ENCODE measurements at regions not wholly inside any gene's neighbourhood (a gene's known extent, or its start where the extent isn't known, plus 50 kb on each side); places are given as distances from the start of the nearest gene placed in this dataset.

GRCh38 chr14:34354556-34354955 is 107.5 kb downstream of the SPTSSA start:
- Histone ChIP-seq H2AFZ (ENCODE audit: low read depth, low read length) (no peak overlapping the region), H3K27me3 (ENCODE audit: insufficient read depth, low read depth, low read length) (no peaks in the 10 kb centered on the region), H3K9me2 (ENCODE audit: insufficient read depth, low read length) (no peaks in the 10 kb centered on the region), H3K9me3 (ENCODE audit: low read length) (no peaks in the 10 kb centered on the region), H3K36me3 (ENCODE audit: insufficient read depth, low read length) (no peaks in the 10 kb centered on the region), H3K27ac (ENCODE audit: low read length) (no peak overlapping the region), H4K20me1 (ENCODE audit: insufficient read depth) (no peaks in the 10 kb centered on the region), H3K4me2 (ENCODE audit: low read length) (no peak overlapping the region), H3K79me2 (replicated peaks; ENCODE audit: insufficient read depth, low read length) (no peaks in the 10 kb centered on the region), H3F3A (ENCODE audit: insufficient read depth, low read length, poor library complexity, severe bottlenecking) (no peaks in the 10 kb centered on the region), H3K4me3 (ENCODE audit: low read length) (no peak overlapping the region), H3K9ac (ENCODE audit: low read length) (no peak overlapping the region)
- TF ChIP-seq RAD21 (conservative IDR thresholded peaks at IDR 0.05) (no peak), CTCF (IDR thresholded peaks at IDR 0.05; ENCODE audit: poor library complexity, severe bottlenecking) (no peak), EZH2 (IDR thresholded peaks at IDR 0.05; ENCODE audit: borderline replicate concordance, insufficient read depth, low read length, poor library complexity, severe bottlenecking) (no peak), REST (IDR thresholded peaks at IDR 0.05; ENCODE audit: borderline replicate concordance) (no peak), SMC3 (conservative IDR thresholded peaks at IDR 0.05; ENCODE audit: poor library complexity) (no peak), POLR2AphosphoS5 (IDR thresholded peaks at IDR 0.05) (no peak), TAF1 (IDR thresholded peaks at IDR 0.05; ENCODE audit: low read depth) (no peak), EP300 (conservative IDR thresholded peaks at IDR 0.05; ENCODE audit: poor library complexity, severe bottlenecking) (no peak), MXI1 (conservative IDR thresholded peaks at IDR 0.05; ENCODE audit: poor library complexity, severe bottlenecking) (no peak)

GRCh38 chr14:34350903-34351302 is 111.1 kb downstream of the SPTSSA start:
- no peak overlapping the region for H3K9ac ChIP-seq (ENCODE audit: low read length)
- no peaks in the 10 kb centered on the region for H3K9me3 ChIP-seq (ENCODE audit: low read length)
- H2AFZ ChIP-seq (ENCODE audit: low read depth, low read length) = no peak overlapping the region
- H3K36me3 ChIP-seq (ENCODE audit: insufficient read depth, low read length) = no peaks in the 10 kb centered on the region
- no peaks in the 10 kb centered on the region for H3K9me2 ChIP-seq (ENCODE audit: insufficient read depth, low read length)
- TF ChIP-seq EP300 (conservative IDR thresholded peaks at IDR 0.05; ENCODE audit: poor library complexity, severe bottlenecking) = no peak
- no peak for TF ChIP-seq RAD21 (conservative IDR thresholded peaks at IDR 0.05)
- TF ChIP-seq REST (IDR thresholded peaks at IDR 0.05; ENCODE audit: borderline replicate concordance) = no peak
- TF ChIP-seq EZH2 (IDR thresholded peaks at IDR 0.05; ENCODE audit: borderline replicate concordance, insufficient read depth, low read length, poor library complexity, severe bottlenecking) = no peak
- TF ChIP-seq MXI1 (conservative IDR thresholded peaks at IDR 0.05; ENCODE audit: poor library complexity, severe bottlenecking) = no peak
- no peak for TF ChIP-seq CTCF (IDR thresholded peaks at IDR 0.05; ENCODE audit: poor library complexity, severe bottlenecking)
- TF ChIP-seq TAF1 (IDR thresholded peaks at IDR 0.05; ENCODE audit: low read depth) = no peak
- TF ChIP-seq POLR2AphosphoS5 (IDR thresholded peaks at IDR 0.05) = no peak
- no peak for TF ChIP-seq SMC3 (conservative IDR thresholded peaks at IDR 0.05; ENCODE audit: poor library complexity)
- no peak overlapping the region for H3K27ac ChIP-seq (ENCODE audit: low read length)
- no peaks in the 10 kb centered on the region for H3K79me2 ChIP-seq (replicated peaks; ENCODE audit: insufficient read depth, low read length)
- no peak overlapping the region for H3K4me3 ChIP-seq (ENCODE audit: low read length)
- no peaks in the 10 kb centered on the region for H3K27me3 ChIP-seq (ENCODE audit: insufficient read depth, low read depth, low read length)
- no peaks in the 10 kb centered on the region for H3F3A ChIP-seq (ENCODE audit: insufficient read depth, low read length, poor library complexity, severe bottlenecking)
- no peak overlapping the region for H3K4me2 ChIP-seq (ENCODE audit: low read length)
- H4K20me1 ChIP-seq (ENCODE audit: insufficient read depth) = no peaks in the 10 kb centered on the region
